Osteocyte (in vitro differentiated cells): ENCODE measurements at regions not wholly inside any gene's neighbourhood (a gene's known extent, or its start where the extent isn't known, plus 50 kb on each side); places are given as distances from the start of the nearest gene placed in this dataset.

Experiments used
- DNase-seq: peaks from one replicate; pipeline ENCODE4 v3.0.0; 2021; ENCODE audit warnings: mixed read lengths; ENCODE audit not compliant: unreplicated experiment; ENCODE audit errors: extremely low spot score
- H3K27ac Mint-ChIP-seq: one replicate; pipeline ENCODE4 v1.8.0; 2021; ENCODE audit warnings: mild to moderate bottlenecking, mixed read lengths; ENCODE audit not compliant: unreplicated experiment
- H3K27me3 Mint-ChIP-seq: one replicate; pipeline ENCODE4 v1.8.0; 2021; ENCODE audit warnings: mixed read lengths; ENCODE audit not compliant: unreplicated experiment
- H3K36me3 Mint-ChIP-seq: one replicate; pipeline ENCODE4 v1.8.0; 2021; ENCODE audit warnings: mixed read lengths; ENCODE audit not compliant: unreplicated experiment
- H3K4me1 Mint-ChIP-seq: one replicate; pipeline ENCODE4 v1.8.0; 2021; ENCODE audit warnings: mixed read lengths; ENCODE audit not compliant: unreplicated experiment
- H3K4me3 Mint-ChIP-seq: one replicate; pipeline ENCODE4 v1.8.0; 2021; ENCODE audit warnings: mild to moderate bottlenecking, moderate library complexity, mixed read lengths; ENCODE audit not compliant: unreplicated experiment
- H3K9me3 Mint-ChIP-seq: one replicate; pipeline ENCODE4 v1.8.0; 2021; ENCODE audit warnings: mixed read lengths; ENCODE audit not compliant: unreplicated experiment
- CTCF ChIP-seq: fragments of 200-600 bp; sonication (generic); IDR thresholded peaks from 2 replicates; pipeline ENCODE4 v1.5.0; 2021; ENCODE audit warnings: antibody characterized with exemption, mild to moderate bottlenecking, moderate library complexity

DNA sequence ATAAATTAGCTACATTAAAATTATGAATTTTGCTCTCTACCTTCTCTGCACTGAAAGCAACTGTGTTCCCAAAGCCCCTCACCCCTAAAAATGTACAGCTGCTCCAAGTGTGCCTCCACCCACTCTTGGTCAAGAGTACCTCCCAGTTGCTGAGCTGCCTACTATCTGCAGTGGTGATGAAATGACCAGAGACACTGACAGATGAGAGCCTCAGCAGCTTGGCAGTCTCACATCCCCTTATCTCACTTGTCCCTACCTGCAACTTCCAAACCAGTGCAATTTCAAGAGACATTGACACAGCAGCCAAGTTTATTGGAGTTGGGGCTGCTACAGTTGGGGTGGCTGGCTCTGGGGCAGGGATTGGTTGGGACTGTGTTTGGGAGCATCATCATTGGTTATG, 52.2 kb upstream of the COL6A5 start:
- no peaks in the 10 kb centered on the region for H3K9me3 Mint-ChIP-seq
- peaks cover 6% of the 10 kb centered on the region for H3K27me3 Mint-ChIP-seq
- no peak overlapping the region for H3K4me3 Mint-ChIP-seq
- H3K4me1 Mint-ChIP-seq = no peaks in the 10 kb centered on the region
- no peak overlapping the region for H3K27ac Mint-ChIP-seq
- no peaks in the 10 kb centered on the region for H3K36me3 Mint-ChIP-seq
- no peak for TF ChIP-seq CTCF
- DNase-seq = no peak
